ENCODE measurements at regions not wholly inside any gene's neighbourhood (a gene's known extent, or its start where the extent isn't known, plus 50 kb on each side); places are given as distances from the start of the nearest gene placed in this dataset.

- TF ChIP-seq POLR2A (IDR thresholded peaks at IDR 0.05), result no peak
- TF ChIP-seq, protein P1, sequence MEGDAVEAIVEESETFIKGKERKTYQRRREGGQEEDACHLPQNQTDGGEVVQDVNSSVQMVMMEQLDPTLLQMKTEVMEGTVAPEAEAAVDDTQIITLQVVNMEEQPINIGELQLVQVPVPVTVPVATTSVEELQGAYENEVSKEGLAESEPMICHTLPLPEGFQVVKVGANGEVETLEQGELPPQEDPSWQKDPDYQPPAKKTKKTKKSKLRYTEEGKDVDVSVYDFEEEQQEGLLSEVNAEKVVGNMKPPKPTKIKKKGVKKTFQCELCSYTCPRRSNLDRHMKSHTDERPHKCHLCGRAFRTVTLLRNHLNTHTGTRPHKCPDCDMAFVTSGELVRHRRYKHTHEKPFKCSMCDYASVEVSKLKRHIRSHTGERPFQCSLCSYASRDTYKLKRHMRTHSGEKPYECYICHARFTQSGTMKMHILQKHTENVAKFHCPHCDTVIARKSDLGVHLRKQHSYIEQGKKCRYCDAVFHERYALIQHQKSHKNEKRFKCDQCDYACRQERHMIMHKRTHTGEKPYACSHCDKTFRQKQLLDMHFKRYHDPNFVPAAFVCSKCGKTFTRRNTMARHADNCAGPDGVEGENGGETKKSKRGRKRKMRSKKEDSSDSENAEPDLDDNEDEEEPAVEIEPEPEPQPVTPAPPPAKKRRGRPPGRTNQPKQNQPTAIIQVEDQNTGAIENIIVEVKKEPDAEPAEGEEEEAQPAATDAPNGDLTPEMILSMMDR (IDR thresholded peaks at IDR 0.05), result no peak
Measured at GRCh38 chr5:61993295-61993927, 312.6 kb upstream of the KIF2A start.

Measured in testis (tissue), 2 donors.